ENCODE measurements at regions not wholly inside any gene's neighbourhood (a gene's known extent, or its start where the extent isn't known, plus 50 kb on each side); places are given as distances from the start of the nearest gene placed in this dataset.

DNA sequence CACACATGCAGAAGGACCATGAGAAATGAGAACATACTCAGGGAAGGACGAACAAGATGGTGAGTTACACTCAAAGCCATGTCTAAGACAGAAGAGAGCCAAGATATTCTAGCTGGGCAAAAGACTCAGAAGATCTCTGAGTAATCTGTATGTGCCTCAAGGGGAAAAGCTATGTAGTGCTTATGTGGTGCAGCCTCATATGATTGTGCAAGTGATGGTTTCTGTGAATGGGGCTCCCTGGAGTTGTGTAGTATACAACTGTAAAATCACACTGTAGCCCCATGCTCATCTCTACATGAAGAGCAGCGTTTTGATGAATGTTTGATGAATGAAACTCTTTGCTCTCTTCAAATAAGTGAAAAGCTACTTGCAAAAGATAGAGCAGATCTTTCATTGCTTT, 57.5 kb downstream of the OSR1 start:
- no peak for DNase-seq (ENCODE audit: low read depth in 3 of 3)

DNA sequence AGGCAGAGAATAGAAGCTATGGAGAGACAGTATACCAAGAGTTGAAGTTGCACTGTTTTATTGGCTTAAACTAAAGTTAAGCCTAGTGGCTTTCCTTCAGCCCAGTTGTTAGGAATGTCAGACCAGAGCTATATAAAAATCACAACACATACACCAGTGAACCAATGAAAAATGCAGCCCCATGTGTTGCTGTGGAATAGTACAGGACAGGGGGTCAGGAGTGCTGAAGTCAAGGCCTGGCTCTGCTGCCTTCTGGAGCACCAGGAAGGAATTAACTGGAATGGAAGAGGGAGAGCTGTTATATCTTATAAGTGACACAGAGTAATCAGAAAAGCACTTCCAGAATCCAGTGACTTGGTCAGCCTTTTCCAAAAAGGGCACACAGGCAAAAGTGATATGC, 58.9 kb downstream of the OSR1 start:
- DNase-seq (ENCODE audit: low read depth in 3 of 3): no peak

DNA sequence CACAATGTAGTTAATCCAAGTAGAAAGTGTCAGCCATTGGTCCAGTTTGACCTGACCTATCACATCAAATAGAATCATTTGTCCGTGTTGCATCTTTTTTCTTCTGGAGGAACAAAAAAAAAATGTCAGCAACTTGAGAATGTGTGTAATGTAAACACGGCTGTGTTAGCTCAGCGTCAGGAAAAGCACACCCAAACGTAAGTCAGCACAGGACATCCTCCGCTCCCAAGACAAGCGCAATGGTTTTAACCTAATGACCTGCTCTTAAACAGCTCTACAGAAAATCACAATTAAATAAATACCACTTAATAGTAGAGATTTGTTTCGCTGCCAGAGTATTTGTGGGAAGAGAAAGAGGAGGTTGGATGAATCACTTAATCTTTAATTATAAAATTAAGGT, 59.4 kb downstream of the OSR1 start:
- DNase-seq (ENCODE audit: low read depth in 3 of 3): no peak

DNA sequence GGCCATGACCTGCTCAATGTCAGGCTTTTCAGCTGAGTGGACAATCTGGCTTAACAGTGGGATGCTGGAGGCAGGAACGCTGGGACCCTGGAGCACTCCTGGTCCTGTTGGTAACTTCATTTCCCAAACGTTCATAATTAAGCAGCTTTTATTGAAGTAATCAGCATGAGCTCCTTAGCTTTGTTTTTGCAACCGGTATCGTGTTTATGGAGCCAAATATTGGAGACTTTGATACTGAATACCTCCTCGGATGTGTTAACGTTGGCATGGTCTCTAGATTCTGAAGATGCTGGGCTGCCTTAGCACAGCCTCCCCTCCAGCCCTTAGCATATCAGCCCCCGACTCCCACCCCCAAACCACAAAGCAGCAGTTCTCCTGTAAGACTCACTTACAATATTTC, 60.7 kb downstream of the OSR1 start:
- no peak for DNase-seq (ENCODE audit: low read depth in 3 of 3)

DNA sequence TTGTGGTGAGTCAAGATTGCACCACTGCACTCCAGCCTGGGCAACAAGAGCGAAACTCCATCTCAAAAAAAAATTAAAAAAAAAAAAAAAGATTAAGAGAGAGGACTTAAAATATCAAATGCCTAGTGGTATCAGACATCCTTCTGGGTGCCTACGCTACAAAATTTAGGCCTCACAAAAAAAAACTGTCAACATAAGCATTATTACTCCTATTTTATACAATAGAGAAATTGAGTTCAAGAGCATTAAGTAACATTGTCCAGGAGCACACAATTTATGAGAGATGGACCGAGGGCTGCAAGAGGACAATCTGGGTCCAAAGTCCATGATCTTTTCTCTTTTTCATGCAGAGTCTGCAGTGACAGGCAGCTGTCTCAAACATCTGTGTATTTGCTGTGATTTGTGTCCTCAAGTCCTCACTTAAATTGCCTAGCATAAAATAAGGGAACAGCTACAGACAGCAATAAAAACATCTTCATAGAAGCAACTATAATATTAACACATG, 62.4 kb downstream of the OSR1 start:
- no peak for DNase-seq (ENCODE audit: low read depth in 3 of 3)

DNA sequence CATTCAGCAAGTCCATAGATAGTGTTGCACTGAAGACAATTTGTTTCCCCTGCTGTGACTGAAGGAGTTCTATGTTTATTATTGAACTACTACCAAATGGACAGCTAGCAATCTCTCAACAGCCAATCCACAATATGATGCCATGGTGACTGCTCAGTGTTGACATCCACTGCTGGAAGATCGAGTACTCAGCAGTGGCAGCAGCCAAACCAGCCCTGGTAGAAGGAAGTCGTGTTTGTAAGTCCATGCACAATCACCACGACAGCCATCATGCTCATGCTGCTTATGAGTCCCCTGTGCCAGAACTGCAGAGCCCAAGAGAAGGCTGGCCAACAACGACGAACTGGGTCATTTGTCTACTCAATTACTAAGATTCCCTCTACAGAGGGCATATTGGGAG, 66.4 kb downstream of the OSR1 start:
- no peak for DNase-seq (ENCODE audit: low read depth in 3 of 3)

DNA sequence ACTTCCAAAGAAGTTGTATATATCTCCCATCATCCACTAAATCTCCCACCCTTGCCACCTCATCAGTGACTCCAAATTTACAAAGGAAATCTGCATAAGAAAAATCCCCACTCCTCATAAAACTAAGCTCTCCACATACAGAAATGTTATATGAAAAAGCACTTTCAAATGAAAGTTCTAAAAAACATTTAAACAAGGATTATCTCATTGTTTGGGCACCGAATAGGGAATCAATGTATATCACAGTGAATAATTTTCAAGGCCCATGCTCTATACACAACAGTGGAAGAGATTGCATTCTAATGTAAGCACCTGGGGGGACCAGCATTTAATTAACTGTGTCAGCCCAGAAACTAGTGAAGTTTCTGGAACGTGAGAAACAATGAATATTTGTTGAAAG, 70.1 kb downstream of the OSR1 start:
- no peak for DNase-seq (ENCODE audit: low read depth in 3 of 3)

DNA sequence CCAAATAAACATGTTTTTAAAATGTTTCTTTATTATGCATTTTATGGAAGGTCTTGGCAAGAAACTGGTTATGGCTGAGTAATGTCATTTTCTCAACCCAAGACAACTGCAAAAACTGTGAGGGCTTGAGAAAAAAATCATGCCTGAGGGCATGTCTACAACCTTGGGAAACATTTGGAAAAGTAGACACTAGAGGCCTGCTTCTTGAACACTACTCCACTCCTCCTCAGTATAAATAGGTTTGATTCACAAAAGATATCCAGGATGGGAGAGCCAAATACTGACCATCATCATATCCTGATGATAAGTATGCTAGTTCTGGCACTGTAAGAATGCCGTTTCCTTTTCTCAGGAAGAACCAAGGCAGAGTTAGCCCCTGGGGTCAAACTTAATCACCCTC, 71.1 kb downstream of the OSR1 start:
- no peak for DNase-seq (ENCODE audit: low read depth in 3 of 3)

DNA sequence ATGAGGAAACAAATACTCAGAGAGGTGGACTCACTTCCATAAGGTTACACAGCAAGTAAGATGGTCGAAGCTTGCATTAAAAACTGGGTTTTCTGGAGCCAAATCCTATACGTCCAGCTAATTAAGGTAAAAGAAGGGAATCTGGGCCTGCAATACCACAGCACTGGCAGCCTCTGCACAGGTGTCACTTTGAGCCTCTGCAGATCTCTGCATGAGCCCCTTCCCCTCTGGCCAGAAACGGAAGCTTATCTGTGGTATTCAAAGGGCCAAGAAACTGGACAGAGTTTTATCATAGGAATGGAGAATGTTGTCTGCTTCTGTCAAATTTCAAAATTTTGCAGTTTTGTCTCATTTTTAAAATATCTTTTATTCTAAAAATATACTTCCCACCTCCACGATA, 76.1 kb downstream of the OSR1 start:
- no peak for DNase-seq (ENCODE audit: low read depth in 3 of 3)

DNA sequence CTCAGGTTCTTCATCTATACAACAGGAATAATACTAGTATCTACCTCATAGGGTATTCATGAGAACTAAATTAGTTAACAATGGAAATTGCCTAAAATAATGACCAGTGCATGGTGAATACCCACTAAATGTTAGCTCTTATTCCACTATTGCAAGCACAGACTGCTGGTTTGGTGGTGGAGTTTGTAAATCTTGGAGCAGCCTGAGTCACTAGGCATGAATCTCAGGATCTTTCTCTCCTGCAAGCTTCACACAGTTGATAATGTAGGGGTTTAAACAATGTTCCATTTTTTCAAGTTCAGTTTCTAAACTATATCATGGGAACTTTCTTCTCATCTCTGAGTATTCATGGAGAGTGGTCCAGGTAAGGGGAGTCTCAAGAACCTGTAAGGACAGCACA, 84.0 kb downstream of the OSR1 start:
- no peak for DNase-seq (ENCODE audit: low read depth in 3 of 3)

DNA sequence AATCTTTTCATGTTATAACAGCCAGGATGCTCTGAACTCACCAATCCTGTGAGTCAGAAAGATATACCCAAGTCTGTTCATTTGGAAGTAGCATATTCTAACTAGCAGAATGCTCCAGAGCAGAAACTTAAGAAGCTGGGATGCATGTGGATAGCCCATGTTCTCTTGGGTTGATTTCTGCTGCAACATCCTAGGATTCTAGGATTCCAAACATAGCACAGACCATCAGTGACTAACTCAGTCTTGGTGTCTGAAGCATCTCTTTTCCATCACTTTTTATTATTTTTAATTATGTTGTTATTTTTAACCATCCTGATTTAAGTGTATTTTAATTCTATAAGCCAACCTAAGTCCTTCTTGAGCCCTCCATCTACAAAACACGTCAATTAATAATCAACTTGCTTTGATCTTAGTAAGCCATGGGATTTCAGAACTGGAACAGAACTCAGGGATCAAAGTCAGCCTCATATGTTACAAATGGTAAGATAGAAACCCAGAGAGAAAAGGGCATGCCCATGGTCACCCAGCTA, 85.4 kb downstream of the OSR1 start:
- no peak for DNase-seq (ENCODE audit: low read depth in 3 of 3)

DNA sequence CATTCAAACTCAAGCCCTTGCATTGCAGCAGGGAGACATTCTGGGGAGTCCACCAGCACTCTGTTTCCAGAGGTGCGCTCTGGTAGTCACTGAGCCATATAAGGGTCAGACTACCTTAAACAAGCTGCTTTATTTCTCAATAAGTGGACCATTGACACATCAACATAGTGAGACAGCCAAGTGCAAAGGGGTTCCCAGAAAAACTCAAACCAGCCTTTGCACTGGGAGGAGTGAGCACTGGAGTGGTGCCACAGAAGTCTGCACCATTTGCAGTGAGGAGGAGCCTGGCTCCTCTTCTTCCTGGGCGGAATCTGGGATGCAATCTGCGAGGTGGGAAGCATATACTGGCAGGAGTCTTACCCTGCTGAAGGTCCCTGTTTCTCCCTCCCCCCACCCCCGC, 86.4 kb downstream of the OSR1 start:
- DNase-seq (ENCODE audit: low read depth in 3 of 3): no peak

DNA sequence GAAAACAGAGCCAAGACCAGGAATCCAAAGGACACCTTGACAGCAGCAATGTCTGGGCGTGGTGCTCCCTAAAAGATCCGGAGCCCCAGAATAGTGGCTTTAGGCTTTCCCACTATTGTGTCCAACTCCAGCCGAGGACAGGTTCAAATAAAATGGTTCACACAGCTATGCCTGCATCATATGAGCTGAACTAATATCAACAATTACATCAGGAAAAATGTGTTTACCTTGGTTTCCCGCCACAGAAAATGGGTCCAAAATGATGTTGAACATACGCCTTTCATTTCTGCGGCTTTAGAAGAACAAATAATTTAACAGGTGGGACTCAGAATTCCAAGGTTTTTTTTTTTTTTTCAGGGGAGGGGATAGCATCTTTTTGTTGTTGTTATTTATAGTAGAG, 93.6 kb downstream of the OSR1 start:
- no peak for DNase-seq (ENCODE audit: low read depth in 3 of 3)

DNA sequence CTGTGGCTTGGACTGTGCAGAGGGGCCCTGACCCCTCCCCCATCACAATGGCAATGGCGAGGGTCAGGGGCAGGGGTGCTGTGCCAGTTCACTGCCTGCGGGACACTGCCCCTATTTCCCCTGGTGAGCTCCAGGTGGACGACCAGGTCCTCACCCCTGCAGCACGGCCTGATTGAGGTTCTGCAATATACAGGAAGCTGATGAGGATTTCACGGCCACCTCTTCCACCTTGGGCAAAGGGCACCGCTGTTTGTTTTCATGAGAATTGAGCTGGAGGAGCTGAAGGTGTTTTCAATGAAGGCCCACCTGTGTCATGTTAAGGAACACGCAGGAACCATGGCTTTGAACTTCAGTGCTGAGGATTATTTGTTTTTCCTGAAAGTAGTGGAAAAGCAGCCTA, 96.3 kb downstream of the OSR1 start:
- no peak for DNase-seq (ENCODE audit: low read depth in 3 of 3)

DNA sequence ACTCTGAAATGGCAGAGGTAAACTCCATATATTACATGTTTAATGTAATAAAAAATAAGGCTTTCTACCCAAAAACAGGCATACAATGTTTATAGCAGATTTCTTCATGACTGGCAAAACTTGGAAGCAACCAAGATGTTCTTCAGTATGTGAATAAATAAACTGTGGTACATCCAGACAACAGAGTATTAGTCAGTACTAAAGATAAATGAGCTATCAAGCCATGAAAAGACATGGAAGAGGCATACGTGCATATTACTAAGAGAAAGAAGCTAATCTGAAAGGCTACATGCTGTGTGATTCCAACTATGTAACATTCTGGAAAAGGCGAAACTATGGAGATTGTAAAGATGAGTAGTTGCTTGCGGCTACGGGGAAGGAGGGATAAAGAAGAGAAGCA, 97.4 kb downstream of the OSR1 start:
- no peak for DNase-seq (ENCODE audit: low read depth in 3 of 3)

DNA sequence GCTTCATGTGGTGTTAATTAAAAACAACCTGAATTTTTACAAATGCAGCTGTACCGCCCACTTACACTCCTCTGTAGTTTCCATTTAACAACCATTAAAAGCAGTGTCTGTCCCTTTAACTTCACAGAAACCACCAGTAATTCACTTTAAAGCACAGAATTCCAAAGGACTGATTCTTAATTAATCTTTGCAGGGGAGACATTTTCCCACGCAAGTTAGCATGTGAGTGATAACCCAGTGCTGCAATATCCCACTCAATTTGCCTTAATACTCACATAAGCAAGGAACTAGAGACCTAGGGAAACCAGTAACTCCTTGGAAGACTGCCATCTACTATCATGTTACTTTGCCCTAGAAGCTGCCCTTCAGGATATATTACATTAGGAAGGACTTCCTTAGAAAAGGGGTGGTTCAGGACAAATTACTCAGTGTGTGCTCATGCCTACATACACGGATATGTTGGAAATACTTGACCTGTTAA, 102.3 kb downstream of the OSR1 start:
- DNase-seq (ENCODE audit: low read depth in 3 of 3): no peak

DNA sequence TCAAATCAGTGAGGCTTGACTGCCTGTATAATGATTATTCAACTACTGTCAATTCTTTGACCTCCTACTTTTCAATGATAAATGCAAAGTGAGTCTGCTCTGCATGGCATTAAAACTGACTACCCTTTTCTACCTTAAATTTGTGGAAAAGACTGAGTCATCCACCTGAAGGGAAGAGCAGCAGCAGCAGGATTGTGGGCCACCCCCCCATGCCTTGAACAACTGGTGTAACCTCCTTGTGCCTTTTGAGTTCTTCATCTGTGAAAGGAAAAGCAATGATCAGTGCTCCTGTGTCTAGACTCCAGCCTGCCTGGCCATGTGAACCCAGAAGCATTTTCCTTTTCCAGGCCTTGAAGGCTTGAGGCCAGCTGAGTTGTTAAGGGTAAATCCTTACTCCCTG, 102.9 kb downstream of the OSR1 start:
- DNase-seq (ENCODE audit: low read depth in 3 of 3): no peak

DNA sequence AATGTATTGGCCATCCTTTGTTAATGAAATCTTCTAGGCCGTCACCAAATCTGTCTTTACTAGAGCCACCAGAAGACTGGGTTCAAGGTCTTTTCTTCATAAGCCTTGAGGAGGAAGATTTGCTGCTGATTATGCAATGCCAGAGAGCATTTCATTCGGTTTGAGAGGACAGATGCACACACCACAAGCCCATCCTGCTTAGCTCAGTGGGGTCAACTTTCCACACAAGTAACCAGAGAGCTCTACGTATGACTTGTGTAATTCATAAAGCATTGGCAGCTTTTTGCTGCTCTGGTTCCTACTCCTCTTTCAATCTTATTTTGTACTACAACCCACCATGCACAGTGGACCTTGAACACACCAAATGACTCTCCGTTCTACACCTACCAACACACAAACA, 106.9 kb downstream of the OSR1 start:
- DNase-seq (ENCODE audit: low read depth in 3 of 3): no peak

DNA sequence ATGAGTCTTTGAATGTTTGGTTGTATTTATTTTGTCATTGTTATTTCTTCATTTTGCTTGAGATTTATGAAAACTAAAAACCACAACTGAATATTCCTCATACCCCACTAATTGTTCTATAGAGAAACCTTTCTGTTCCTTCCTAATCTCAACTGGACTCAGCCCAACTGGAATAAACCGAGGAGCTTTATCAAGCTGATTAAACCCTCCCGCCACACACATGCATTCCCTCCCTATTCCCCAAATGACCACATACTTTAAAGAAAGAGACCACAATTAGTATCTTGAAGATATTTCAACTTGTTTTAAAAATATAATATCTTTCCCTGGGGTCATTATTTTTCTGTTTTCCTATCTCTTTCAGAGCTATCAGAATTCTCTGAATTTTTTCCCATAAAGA, 107.5 kb downstream of the OSR1 start:
- DNase-seq (ENCODE audit: low read depth in 3 of 3): no peak

DNA sequence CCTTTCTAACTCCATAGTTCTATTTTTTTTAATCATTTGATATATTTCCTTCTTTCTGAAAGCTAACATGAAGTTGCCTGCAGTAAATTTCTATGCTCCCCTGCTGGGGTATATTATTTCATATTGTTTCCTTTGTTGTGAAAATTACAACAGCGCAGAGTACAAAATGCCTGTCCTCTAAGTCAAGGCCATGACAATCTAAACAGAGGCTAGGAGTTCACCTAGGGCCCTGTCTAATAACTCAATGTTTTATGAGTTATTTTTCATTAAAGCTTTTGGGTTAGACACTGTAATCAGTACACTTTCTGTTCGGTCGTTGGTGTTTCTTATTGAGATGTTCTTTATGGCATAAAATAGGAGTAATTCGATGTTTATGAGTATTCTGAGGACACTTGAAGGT, 111.2 kb downstream of the OSR1 start:
- DNase-seq (ENCODE audit: low read depth in 3 of 3): no peak

DNA sequence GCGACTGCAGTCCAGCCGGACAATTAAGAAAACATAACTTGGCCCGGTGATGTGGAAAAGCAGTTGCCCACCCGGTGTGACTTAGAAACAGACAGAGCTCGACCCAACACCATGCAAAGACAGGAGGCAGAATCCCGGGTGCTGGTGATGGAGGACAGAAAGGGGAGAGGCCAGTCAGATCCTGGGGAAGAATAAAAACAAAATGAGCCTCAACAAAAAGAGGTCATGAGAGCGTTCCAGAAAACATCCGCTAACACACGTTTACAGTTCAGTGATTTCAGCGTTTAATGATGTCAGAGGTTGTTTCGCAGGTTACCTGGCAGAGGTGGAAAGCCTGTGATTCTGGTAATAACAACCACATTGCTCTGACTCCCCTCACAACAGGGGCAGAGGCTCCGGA, 111.9 kb downstream of the OSR1 start:
- DNase-seq (ENCODE audit: low read depth in 3 of 3): no peak

DNA sequence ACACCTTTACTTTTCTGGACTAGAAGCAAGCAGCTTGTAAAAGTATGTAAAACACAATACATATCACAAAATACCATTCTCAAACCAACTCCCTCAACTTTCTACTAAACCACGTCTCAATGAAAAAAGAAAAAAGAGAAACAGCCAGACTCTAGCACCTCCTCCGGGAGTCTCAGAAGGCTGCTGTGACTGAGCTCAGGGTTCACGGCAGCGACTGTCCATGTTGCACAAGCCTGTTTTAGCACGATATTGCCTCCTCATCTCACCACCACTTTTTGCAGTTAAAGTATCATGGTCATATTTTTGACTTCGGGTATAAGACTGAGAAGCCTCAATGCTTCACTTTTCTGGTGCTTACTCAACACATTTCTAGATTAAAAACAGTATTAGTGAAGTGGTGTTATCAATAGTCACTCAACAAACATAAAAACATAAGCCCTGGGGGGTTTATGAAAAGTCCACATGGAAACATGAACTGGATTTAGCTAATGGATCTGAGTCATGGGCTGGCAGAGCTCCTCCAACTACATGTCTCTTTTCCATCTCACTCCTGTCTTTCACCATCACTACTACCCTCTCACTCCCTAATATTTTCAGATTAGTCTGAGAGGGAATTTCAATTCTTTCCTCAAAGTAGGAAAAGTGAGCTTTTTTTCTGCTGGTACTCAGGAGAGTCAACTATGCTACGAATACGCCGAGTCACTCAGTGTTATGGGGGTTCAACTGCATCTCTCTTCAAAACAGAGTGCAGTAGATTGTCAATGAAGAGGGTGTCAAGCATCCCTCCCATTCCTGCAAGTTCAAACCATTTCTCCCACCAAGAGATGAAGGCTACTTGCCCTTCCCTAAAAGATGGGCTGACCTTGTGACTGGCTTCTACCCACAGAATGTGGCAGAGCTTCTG, 113.7 kb downstream of the OSR1 start:
- no peak for DNase-seq (ENCODE audit: low read depth in 3 of 3)

DNA sequence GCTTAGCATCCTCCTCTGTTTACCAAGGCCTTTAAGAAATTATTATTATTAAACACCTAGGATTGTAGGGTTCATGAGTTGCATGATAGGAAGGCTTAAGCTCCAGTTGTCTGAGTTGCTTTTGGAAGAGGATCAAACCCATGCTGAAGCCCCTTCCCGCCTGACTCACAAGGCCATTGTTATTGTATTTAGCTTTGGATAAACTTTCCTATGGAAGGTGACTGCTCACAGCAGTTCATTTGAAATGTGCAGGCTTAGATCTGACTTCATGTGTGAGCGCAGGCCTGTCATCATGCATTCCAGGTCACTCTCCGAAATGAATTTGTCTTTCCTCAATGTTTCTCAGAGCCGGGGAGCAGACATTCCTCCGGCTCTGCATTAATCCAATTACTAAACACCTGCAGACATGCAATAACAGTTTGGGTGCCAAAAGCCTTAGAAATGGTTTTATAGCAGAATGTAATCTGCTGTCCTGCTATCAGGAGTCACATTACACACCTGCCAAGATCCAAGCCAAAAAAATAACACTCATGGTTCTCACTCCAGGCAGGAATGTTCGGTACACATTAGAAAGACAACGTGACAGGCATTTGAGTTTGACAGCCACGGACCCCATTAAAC, 119.9 kb downstream of the OSR1 start:
- no peak for DNase-seq (ENCODE audit: low read depth in 3 of 3)

All from stimulated activated CD4-positive, alpha-beta T cell treated with anti-CD3 and anti-CD28 coated beads, TNF-alpha, amount 100 ng/mL, for 4 hours (primary cell).